ENCODE measurements at regions not wholly inside any gene's neighbourhood (a gene's known extent, or its start where the extent isn't known, plus 50 kb on each side); places are given as distances from the start of the nearest gene placed in this dataset.
"Not testable (repeated sequence)": the region's sequence is repeated elsewhere in the genome, so short reads cannot be mapped to it uniquely, and the experiment has no call there.

DNA sequence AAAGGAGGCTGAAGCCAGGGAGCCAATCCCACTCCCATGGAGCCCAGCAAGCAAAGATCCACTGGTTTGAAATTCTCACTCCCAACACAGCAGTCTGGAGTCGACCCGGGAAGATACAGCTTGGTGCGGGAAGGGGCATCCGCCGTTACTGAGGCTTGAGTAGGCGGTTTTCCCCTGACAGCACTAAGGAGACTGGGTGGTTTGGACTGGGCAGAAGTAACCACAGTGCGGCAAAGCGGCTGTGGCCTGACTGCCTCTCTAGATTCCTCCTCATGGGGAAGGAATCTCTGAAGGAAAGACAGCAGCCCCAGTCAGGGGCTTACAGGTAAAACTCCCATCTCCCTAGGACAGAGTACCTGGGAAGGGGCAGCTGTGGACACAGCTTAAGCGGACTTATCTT is 261.6 kb upstream of the KYNU start:
- H3K27me3 Mint-ChIP-seq (ENCODE audit: low read depth): no peaks in the 10 kb centered on the region
- Histone ChIP-seq H2BK5ac (ENCODE audit: insufficient read length, low read length) (no peak overlapping the region), H3K4me2 (ENCODE audit: insufficient read depth, insufficient read length, low read length) (no peak overlapping the region), H2BK15ac (ENCODE audit: low read depth, low read length) (no peak overlapping the region), H4K8ac (replicated peaks; ENCODE audit: insufficient read length, low read depth, low read length) (no peak overlapping the region), H3K27ac (ENCODE audit: insufficient read length, low read depth, low read length) (no peak overlapping the region), H2AFZ (ENCODE audit: low read length) (no peak overlapping the region), H3K56ac (ENCODE audit: insufficient read length, low read depth, low read length) (no peak overlapping the region), H4K20me1 (ENCODE audit: control insufficient read depth, insufficient read depth, insufficient read length) (no peaks in the 10 kb centered on the region), H2BK12ac (ENCODE audit: insufficient read length, low read depth, low read length) (no peak overlapping the region), H3K27me3 (ENCODE audit: insufficient read depth, low read length) (no peaks in the 10 kb centered on the region), H3K23ac (ENCODE audit: insufficient read length, low read depth, low read length) (no peak overlapping the region), H3K23me2 (ENCODE audit: insufficient read length, low read depth, low read length, poor library complexity, severe bottlenecking) (no peaks in the 10 kb centered on the region), H3T11ph (ENCODE audit: low read length) (no peak overlapping the region), H4K91ac (ENCODE audit: insufficient read length, low read depth, low read length) (no peak overlapping the region), H3K14ac (ENCODE audit: insufficient read depth, low read length) (no peak overlapping the region), H3K4me1 (ENCODE audit: insufficient read depth, low read length) (no peaks in the 10 kb centered on the region), H4K5ac (ENCODE audit: insufficient read length, low read depth, low read length) (no peak overlapping the region), H2AK5ac (ENCODE audit: insufficient read length, low read length) (no peak overlapping the region), H3K9me3 (ENCODE audit: control insufficient read depth, low read depth, low read length) (no peaks in the 10 kb centered on the region), H3K79me2 (ENCODE audit: insufficient read depth, low read length) (no peaks in the 10 kb centered on the region), H2BK120ac (ENCODE audit: low read depth, low read length, poor library complexity, severe bottlenecking) (no peak overlapping the region), H3K18ac (ENCODE audit: insufficient read length, low read depth, low read length) (no peak overlapping the region), H2BK20ac (ENCODE audit: low read depth, low read length, poor library complexity, severe bottlenecking) (no peak overlapping the region), H3K9ac (ENCODE audit: extremely low read depth, insufficient read length, low read length) (no peak overlapping the region), H3K4ac (ENCODE audit: low read depth, low read length) (no peak overlapping the region), H3K79me1 (ENCODE audit: insufficient read depth, low read depth, low read length, poor library complexity, severe bottlenecking) (no peaks in the 10 kb centered on the region)
- H3K27ac Mint-ChIP-seq: no peak overlapping the region
- WGBS (ENCODE audit: extremely low coverage, insufficient read length, low lambda C conversion rate): no CpG with 5 or more reads among the region's 9 CpGs
- DNase-seq: no peak
- peaks cover 9% of the 10 kb centered on the region in 2 experiments for H3K4me1 Mint-ChIP-seq
- H3K9me3 Mint-ChIP-seq: peaks cover 0 to 2% of the 10 kb centered on the region in 2 experiments; a peak in 2 of 5 replicates
- no peaks in the 10 kb centered on the region; a peak in 1 of 7 replicates for H3K36me3 Mint-ChIP-seq (ENCODE audit: insufficient read depth in 1 of 3, low read depth in 3 of 3)
- H3K4me3 Mint-ChIP-seq: no peak overlapping the region
- TF ChIP-seq, protein P1, sequence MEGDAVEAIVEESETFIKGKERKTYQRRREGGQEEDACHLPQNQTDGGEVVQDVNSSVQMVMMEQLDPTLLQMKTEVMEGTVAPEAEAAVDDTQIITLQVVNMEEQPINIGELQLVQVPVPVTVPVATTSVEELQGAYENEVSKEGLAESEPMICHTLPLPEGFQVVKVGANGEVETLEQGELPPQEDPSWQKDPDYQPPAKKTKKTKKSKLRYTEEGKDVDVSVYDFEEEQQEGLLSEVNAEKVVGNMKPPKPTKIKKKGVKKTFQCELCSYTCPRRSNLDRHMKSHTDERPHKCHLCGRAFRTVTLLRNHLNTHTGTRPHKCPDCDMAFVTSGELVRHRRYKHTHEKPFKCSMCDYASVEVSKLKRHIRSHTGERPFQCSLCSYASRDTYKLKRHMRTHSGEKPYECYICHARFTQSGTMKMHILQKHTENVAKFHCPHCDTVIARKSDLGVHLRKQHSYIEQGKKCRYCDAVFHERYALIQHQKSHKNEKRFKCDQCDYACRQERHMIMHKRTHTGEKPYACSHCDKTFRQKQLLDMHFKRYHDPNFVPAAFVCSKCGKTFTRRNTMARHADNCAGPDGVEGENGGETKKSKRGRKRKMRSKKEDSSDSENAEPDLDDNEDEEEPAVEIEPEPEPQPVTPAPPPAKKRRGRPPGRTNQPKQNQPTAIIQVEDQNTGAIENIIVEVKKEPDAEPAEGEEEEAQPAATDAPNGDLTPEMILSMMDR (conservative IDR thresholded peaks at IDR 0.05): no peak

DNA sequence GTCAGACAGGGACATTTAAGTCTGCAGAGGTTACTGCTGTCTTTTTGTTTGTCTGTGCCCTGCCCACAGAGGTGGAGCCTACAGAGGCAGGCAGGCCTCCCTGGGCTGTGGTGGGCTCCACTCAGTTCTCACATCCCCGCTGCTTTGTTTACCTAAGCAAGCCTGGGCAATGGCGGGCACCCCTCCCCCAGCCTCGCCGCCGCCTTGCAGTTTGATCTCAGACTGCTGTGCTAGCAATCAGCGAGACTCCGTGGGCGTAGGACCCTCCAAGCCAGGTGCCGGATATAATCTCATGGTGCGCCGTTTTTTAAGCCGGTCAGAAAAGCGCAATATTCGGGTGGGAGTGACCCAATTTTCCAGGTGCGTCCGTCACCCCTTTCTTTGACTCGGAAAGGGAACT is 264.3 kb upstream of the KYNU start:
- H2BK12ac ChIP-seq (ENCODE audit: insufficient read length, low read depth, low read length); DNase-seq; H2AFZ ChIP-seq (ENCODE audit: low read length); H2AK5ac ChIP-seq (ENCODE audit: insufficient read length, low read length); H2BK20ac ChIP-seq (ENCODE audit: low read depth, low read length, poor library complexity, severe bottlenecking); H3K14ac ChIP-seq (ENCODE audit: insufficient read depth, low read length); H3K4me3 Mint-ChIP-seq; H3K27ac Mint-ChIP-seq; H4K5ac ChIP-seq (ENCODE audit: insufficient read length, low read depth, low read length); H3K9me3 Mint-ChIP-seq; H2BK15ac ChIP-seq (ENCODE audit: low read depth, low read length); H3K36me3 Mint-ChIP-seq (ENCODE audit: insufficient read depth in 1 of 3, low read depth in 3 of 3); H3K4me1 Mint-ChIP-seq; H3K27ac ChIP-seq (ENCODE audit: insufficient read length, low read depth, low read length); H3K23me2 ChIP-seq (ENCODE audit: insufficient read length, low read depth, low read length, poor library complexity, severe bottlenecking); H3K18ac ChIP-seq (ENCODE audit: insufficient read length, low read depth, low read length); H3K79me1 ChIP-seq (ENCODE audit: insufficient read depth, low read depth, low read length, poor library complexity, severe bottlenecking); H3K27me3 ChIP-seq (ENCODE audit: insufficient read depth, low read length); H3K79me2 ChIP-seq (ENCODE audit: insufficient read depth, low read length); H2BK120ac ChIP-seq (ENCODE audit: low read depth, low read length, poor library complexity, severe bottlenecking); H3K27me3 Mint-ChIP-seq (ENCODE audit: low read depth); H2BK5ac ChIP-seq (ENCODE audit: insufficient read length, low read length); H4K91ac ChIP-seq (ENCODE audit: insufficient read length, low read depth, low read length); H3K9me3 ChIP-seq (ENCODE audit: control insufficient read depth, low read depth, low read length); H4K20me1 ChIP-seq (ENCODE audit: control insufficient read depth, insufficient read depth, insufficient read length); H3K23ac ChIP-seq (ENCODE audit: insufficient read length, low read depth, low read length); H3K4ac ChIP-seq (ENCODE audit: low read depth, low read length); H3T11ph ChIP-seq (ENCODE audit: low read length); H3K9ac ChIP-seq (ENCODE audit: extremely low read depth, insufficient read length, low read length); H3K4me1 ChIP-seq (ENCODE audit: insufficient read depth, low read length); H3K56ac ChIP-seq (ENCODE audit: insufficient read length, low read depth, low read length); H4K8ac ChIP-seq (replicated peaks; ENCODE audit: insufficient read length, low read depth, low read length); H3K4me2 ChIP-seq (ENCODE audit: insufficient read depth, insufficient read length, low read length): not testable (repeated sequence)
- no CpG with 5 or more reads among the region's 17 CpGs for WGBS (ENCODE audit: extremely low coverage, insufficient read length, low lambda C conversion rate)

Measured in H9 (cell line).